Pancreas (tissue), 10 donors: ENCODE measurements at regions not wholly inside any gene's neighbourhood (a gene's known extent, or its start where the extent isn't known, plus 50 kb on each side); places are given as distances from the start of the nearest gene placed in this dataset.

Source experiments
- ATAC-seq, 4 donors: fragments of 200-7000 bp; cut with Tn5 transposase; one replicate each; pipeline versions ENCODE4 v1.8.0 to v1.9.1; 2020; ENCODE audit warnings: mild to moderate bottlenecking in 4 of 4, moderate library complexity in 4 of 4
- DNase-seq, 6 donors: peaks; one replicate each; pipeline ENCODE4 v3.0.0-alpha.2; 2020
- FAIRE-seq: peaks from 2 replicates; lab custom pipeline; 2012; peaks lifted over from hg19 to GRCh38; lab: Jason Lieb, UNC
- H3K27ac ChIP-seq, 4 donors: fragments of 200-600 bp; sonication (generic); 1 replicate in 3 of 4; 2 replicates in 1 of 4; pipeline versions ENCODE4 v1.5.0 to v1.8.0; 2020
- H3K27me3 ChIP-seq, 4 donors: fragments of 200-600 bp; one replicate each; pipeline ENCODE4 v1.8.0; 2021
- H3K36me3 ChIP-seq, 3 donors: fragments of 200-600 bp; sonication (generic) in 1 of 3; one replicate each; pipeline versions ENCODE4 v1.5.0 to v1.8.0; 2020 to 2021
- H3K4me1 ChIP-seq, 3 donors: fragments of 200-600 bp; one replicate each; pipeline ENCODE4 v1.8.0; 2021
- H3K4me3 ChIP-seq, 4 donors: fragments of 200-600 bp; sonication (generic) in 2 of 4; one replicate each; pipeline versions ENCODE4 v1.5.0 to v1.8.0; 2020 to 2021
- H3K9me3 ChIP-seq, 4 donors: fragments of 200-600 bp; one replicate each; pipeline ENCODE4 v1.8.0; 2021
- CTCF ChIP-seq, 4 donors: fragments of 200-600 bp; sonication (generic) in 3 of 4; IDR thresholded peaks; one replicate each; pipeline versions ENCODE4 v1.5.0 to v1.8.0; 2021; ENCODE audit warnings: antibody characterized with exemption in 4 of 4
- WGBS, 2 donors: extraction: QIAGEN DNeasy Blood & Tissue Kit; methylation state at CpG; one replicate each; pipeline ENCODE4 v1.1.7; 2013; 5-methylcytosine and 5-hydroxymethylcytosine counted together
- intact Hi-C, 3 donors: fragments of 100-400 bp; cut with DNase I; formaldehyde crosslinking; loops; one replicate each; pipeline versions ENCODE4 v1.11.1 to v1.14.2; 2022
- donor health status: healthy with polysubstance abuse.
- donor health status: DM: no; HTN: no; CAD: no; lungs with moderate emphysema.
- donor health status: DM: no; HTN: no; CAD: no.
- donor health status: control.
- donor health status: control.
- donor health status: Bipolar disorder and iron deficiency.
- donor health status: DM: yes; HTN: yes; CAD: no.
- donor health status: DM: no; HTN: no; CAD: no.
- donor health status: DM: no; HTN: no; CAD: no.
- donor health status: DM: yes; HTN: yes; CAD: no.

- Histone ChIP-seq H3K9me3 (no peaks in the 10 kb centered on the region), H3K4me1 (peaks cover 8 to 22% (median 15%) of the 10 kb centered on the region in 3 donors), H3K4me3 (no peak overlapping the region), H3K27me3 (no peaks in the 10 kb centered on the region), H3K36me3 (no peaks in the 10 kb centered on the region), H3K27ac (peak overlapping the region; percentile 72 to 80 (median 74))
- no peak for TF ChIP-seq CTCF (IDR thresholded peaks at IDR 0.05)
- intact Hi-C loops, result no loop called here
- ATAC-seq, result peak; percentile 83 to 89 (median 88)
- no peak for FAIRE-seq
- 28 to 33% methylated on average over 15 of the region's 15 CpGs for WGBS, 2 donors
- peak; percentile 57 to 74 (median 68) for DNase-seq
These were observed 56.4 kb upstream of the CD44 start for GRCh38 chr11:35082321-35083180.

DNA sequence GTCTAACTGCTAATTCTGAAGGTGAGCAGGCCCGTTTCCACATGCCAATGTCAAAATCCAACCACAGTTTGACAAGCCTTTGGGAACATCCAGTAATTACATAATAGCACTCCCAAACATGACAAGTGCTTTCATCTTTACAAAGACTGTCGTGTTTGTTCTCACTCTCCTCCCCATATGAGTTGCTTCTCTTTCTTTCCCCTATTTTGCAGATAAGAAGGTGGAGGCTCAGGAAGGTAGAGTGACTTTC, 55.9 kb upstream of the CD44 start:
- H3K4me1 ChIP-seq, result peaks cover 8 to 21% (median 16%) of the 10 kb centered on the region in 3 donors
- no peaks in the 10 kb centered on the region for H3K27me3 ChIP-seq
- no peaks in the 10 kb centered on the region for H3K36me3 ChIP-seq
- WGBS, 2 donors, result 20 to 29% methylated on average over 2 of the region's 2 CpGs
- H3K4me3 ChIP-seq, result no peak overlapping the region
- DNase-seq, result no peak
- no peak for FAIRE-seq
- peak in 3 of 4 donors; percentile 4 to 17 (median 8) for ATAC-seq
- H3K9me3 ChIP-seq, result no peaks in the 10 kb centered on the region
- TF ChIP-seq CTCF (IDR thresholded peaks at IDR 0.05), result no peak
- intact Hi-C loops, result no loop called here
- H3K27ac ChIP-seq, result peak overlapping the region; percentile 72 to 80 (median 74)

- no peaks in the 10 kb centered on the region for H3K36me3 ChIP-seq
- TF ChIP-seq CTCF (IDR thresholded peaks at IDR 0.05), result no peak
- FAIRE-seq (no peak), ATAC-seq (peak; percentile 22 to 51 (median 36)), DNase-seq (peak in 5 of 6 donors; percentile 20 to 55 (median 33))
- peak overlapping the region; percentile 72 to 80 (median 74) for H3K27ac ChIP-seq
- no peaks in the 10 kb centered on the region for H3K9me3 ChIP-seq
- no peak overlapping the region for H3K4me3 ChIP-seq
- intact Hi-C loops, result no loop called here
- H3K4me1 ChIP-seq, result peaks cover 8 to 27% (median 22%) of the 10 kb centered on the region in 3 donors
- 49 to 76% methylated on average over 11 of the region's 11 CpGs for WGBS, 2 donors
- H3K27me3 ChIP-seq, result no peaks in the 10 kb centered on the region
These were observed 55.3 kb upstream of the CD44 start for GRCh38 chr11:35083431-35084238.

- ATAC-seq (no peak), DNase-seq (no peak), FAIRE-seq (no peak)
- intact Hi-C loops, result no loop called here
- H3K9me3 ChIP-seq, result no peaks in the 10 kb centered on the region
- H3K4me1 ChIP-seq, result peaks cover 8 to 30% (median 29%) of the 10 kb centered on the region in 3 donors
- 98 to 100% methylated on average over 3 of the region's 3 CpGs for WGBS, 2 donors
- no peaks in the 10 kb centered on the region for H3K27me3 ChIP-seq
- H3K4me3 ChIP-seq, result no peak overlapping the region
- TF ChIP-seq CTCF (IDR thresholded peaks at IDR 0.05), result no peak
- H3K36me3 ChIP-seq, result no peaks in the 10 kb centered on the region
- no peak overlapping the region for H3K27ac ChIP-seq
These were observed 54.0 kb upstream of the CD44 start for GRCh38 chr11:35084817-35085440.
